Thoracic aorta (tissue), 2 donors: ENCODE measurements at regions not wholly inside any gene's neighbourhood (a gene's known extent, or its start where the extent isn't known, plus 50 kb on each side); places are given as distances from the start of the nearest gene placed in this dataset.

Experiments used
- ATAC-seq: fragments of 150-250 bp; one replicate; pipeline ENCODE4 v1.8.0; 2017; ENCODE audit warnings: low read depth; ENCODE audit not compliant: insufficient number of reproducible peaks, low FRiP score
- DNase-seq: peaks from one replicate; pipeline ENCODE4 v3.0.0-alpha.2; 2020; ENCODE audit warnings: low spot score
- H3K27ac ChIP-seq, 2 donors: fragments of 200-600 bp; sonication (generic); 1 replicate in 1 of 2; 2 replicates in 1 of 2; pipeline ENCODE4 v1.5.1; 2016; ENCODE audit warnings: mild to moderate bottlenecking in 2 of 2, moderate library complexity in 2 of 2
- H3K27me3 ChIP-seq: fragments of 200-600 bp; sonication (generic); replicated peaks from 2 replicates; pipeline ENCODE4 v1.6.0; 2016; ENCODE audit warnings: mild to moderate bottlenecking; ENCODE audit not compliant: insufficient read depth
- H3K36me3 ChIP-seq: fragments of 200-600 bp; sonication (generic); one replicate; pipeline ENCODE4 v1.5.1; 2016
- H3K4me1 ChIP-seq, 2 donors: fragments of 200-600 bp; sonication (generic); 1 replicate in 1 of 2; 2 replicates in 1 of 2; pipeline versions ENCODE4 v1.5.1 to v1.6.0; 2016; ENCODE audit warnings: low read depth in 2 of 2, mild to moderate bottlenecking in 1 of 2; ENCODE audit not compliant: control insufficient read depth in 1 of 2
- H3K4me3 ChIP-seq: fragments of 200-600 bp; sonication (generic); 2 replicates; pipeline ENCODE4 v1.5.1; 2016; ENCODE audit warnings: mild to moderate bottlenecking
- H3K9me3 ChIP-seq: fragments of 200-600 bp; sonication (generic); 2 replicates; pipeline ENCODE4 v1.5.1; 2016
- TF ChIP-seq, protein P1 (sequence below): fragments of 200-600 bp; sonication (generic); IDR thresholded peaks from one replicate; pipeline ENCODE4 v1.5.1; 2019; ENCODE audit warnings: antibody characterized with exemption

DNA sequence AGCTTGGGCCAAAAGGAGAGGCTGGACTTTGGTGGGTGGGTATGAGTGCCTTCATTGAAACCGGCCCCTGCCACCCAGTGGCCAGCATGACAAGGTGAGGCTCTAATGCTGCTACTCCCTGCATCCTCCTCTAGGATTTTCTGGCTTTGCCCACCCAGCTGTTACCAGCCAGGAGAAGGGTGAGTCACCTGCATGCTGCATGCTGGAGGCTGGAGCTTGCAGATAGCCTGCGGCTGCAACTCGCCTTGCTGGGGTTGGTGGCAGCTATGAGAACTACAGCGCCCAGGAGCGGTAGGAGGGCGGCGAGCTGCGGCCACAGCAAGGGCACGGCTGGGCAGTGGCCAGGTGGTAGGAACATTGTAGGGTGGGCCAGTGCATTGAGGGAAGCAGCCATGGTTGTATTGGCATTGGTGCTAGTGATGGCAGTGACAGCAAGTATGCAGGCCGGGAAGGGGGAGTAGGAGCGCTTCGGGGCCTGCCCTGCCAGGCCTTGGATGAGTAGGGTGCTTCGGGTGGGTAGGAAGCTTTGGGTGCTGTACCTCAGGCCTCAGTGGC is 75.4 kb upstream of the SLC35G4 start:
- H3K36me3 ChIP-seq = no peaks in the 10 kb centered on the region
- ATAC-seq (no peak), DNase-seq (no peak)
- no peak overlapping the region for H3K4me3 ChIP-seq
- TF ChIP-seq, protein P1, sequence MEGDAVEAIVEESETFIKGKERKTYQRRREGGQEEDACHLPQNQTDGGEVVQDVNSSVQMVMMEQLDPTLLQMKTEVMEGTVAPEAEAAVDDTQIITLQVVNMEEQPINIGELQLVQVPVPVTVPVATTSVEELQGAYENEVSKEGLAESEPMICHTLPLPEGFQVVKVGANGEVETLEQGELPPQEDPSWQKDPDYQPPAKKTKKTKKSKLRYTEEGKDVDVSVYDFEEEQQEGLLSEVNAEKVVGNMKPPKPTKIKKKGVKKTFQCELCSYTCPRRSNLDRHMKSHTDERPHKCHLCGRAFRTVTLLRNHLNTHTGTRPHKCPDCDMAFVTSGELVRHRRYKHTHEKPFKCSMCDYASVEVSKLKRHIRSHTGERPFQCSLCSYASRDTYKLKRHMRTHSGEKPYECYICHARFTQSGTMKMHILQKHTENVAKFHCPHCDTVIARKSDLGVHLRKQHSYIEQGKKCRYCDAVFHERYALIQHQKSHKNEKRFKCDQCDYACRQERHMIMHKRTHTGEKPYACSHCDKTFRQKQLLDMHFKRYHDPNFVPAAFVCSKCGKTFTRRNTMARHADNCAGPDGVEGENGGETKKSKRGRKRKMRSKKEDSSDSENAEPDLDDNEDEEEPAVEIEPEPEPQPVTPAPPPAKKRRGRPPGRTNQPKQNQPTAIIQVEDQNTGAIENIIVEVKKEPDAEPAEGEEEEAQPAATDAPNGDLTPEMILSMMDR = no peak
- H3K27me3 ChIP-seq = no peaks in the 10 kb centered on the region
- H3K4me1 ChIP-seq = no peaks in the 10 kb centered on the region
- no peak overlapping the region for H3K27ac ChIP-seq
- H3K9me3 ChIP-seq = no peaks in the 10 kb centered on the region

- Histone ChIP-seq H3K4me3 (no peak overlapping the region), H3K36me3 (no peaks in the 10 kb centered on the region), H3K4me1 (no peaks in the 10 kb centered on the region), H3K27ac (no peak overlapping the region), H3K27me3 (no peaks in the 10 kb centered on the region), H3K9me3 (no peaks in the 10 kb centered on the region)
- TF ChIP-seq, protein P1 = no peak
- DNase-seq (no peak), ATAC-seq (no peak)
Observed at GRCh38 chr18:11533513-11533890, 75.9 kb upstream of the SLC35G4 start.

GRCh38 chr18:11532758-11533512 is 76.5 kb upstream of the SLC35G4 start:
- Histone ChIP-seq H3K27ac (no peak overlapping the region), H3K9me3 (no peaks in the 10 kb centered on the region), H3K27me3 (no peaks in the 10 kb centered on the region), H3K36me3 (no peaks in the 10 kb centered on the region), H3K4me3 (no peak overlapping the region), H3K4me1 (no peaks in the 10 kb centered on the region)
- TF ChIP-seq, protein P1 = no peak
- no peak for DNase-seq
- no peak for ATAC-seq

- no peaks in the 10 kb centered on the region for H3K9me3 ChIP-seq
- TF ChIP-seq, protein P1 = no peak
- no peaks in the 10 kb centered on the region for H3K4me1 ChIP-seq
- DNase-seq = no peak
- no peaks in the 10 kb centered on the region for H3K27me3 ChIP-seq
- no peaks in the 10 kb centered on the region for H3K36me3 ChIP-seq
- H3K4me3 ChIP-seq = no peak overlapping the region
- H3K27ac ChIP-seq = no peak overlapping the region
- no peak for ATAC-seq
Observed at GRCh38 chr18:11529081-11529480, 80.3 kb upstream of the SLC35G4 start.

DNA sequence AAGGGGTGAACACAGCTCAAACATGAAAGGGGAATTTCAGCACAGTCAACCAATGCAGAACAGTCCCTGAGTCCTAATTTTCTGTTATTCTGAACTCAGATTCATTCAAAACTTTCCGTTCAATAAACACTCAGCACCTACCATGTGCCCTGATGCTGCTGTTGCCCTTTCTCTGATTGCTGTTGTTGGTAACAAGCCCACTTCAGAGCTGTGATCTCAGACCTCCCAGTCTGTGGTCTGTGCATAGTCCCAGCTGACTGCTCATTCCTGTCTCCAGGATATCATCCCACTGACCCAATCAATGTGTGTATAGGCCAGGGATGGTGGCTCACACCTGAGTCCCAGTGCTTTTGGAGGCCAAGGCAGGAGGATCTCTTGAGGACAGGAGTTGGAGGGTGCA is 82.7 kb upstream of the SLC35G4 start:
- no peaks in the 10 kb centered on the region for H3K9me3 ChIP-seq
- TF ChIP-seq, protein P1 = no peak
- no peak for ATAC-seq

More for the DNA sequence above, 82.7 kb upstream of the SLC35G4 start:
- Histone ChIP-seq H3K4me1 (no peaks in the 10 kb centered on the region), H3K27ac (no peak overlapping the region), H3K36me3 (no peaks in the 10 kb centered on the region), H3K4me3 (no peak overlapping the region), H3K27me3 (no peaks in the 10 kb centered on the region)
- no peak for DNase-seq
